K562 (cell line): ENCODE measurements at regions not wholly inside any gene's neighbourhood (a gene's known extent, or its start where the extent isn't known, plus 50 kb on each side); places are given as distances from the start of the nearest gene placed in this dataset.

ENCODE experiments used
- ATAC-seq: fragments of 200-7000 bp; cut with Tn5 transposase; 3 replicates; pipeline ENCODE4 v1.9.1; 2020; ENCODE audit warnings: moderate library complexity
- BruUV-seq: library from RNA; stranded (reverse); fragments of 400-500 nt; replicated peaks from 2 replicates; lab custom pipeline; 2021; lab: Mats Ljungman, UMichigan
- CTCF ChIA-PET: fragments of 300-600 bp; formaldehyde crosslinking; extraction: SDS; loops from one replicate; lab custom pipeline; 2021; ENCODE audit warnings: low intra/inter-chr PET ratio; lab: Yijun Ruan, JAX
- POLR2A ChIA-PET: fragments of 300-600, 350-650 bp; sonication (Branson Sonifier 250); formaldehyde crosslinking; extraction: SDS; loops from one replicate; lab custom pipeline; 2021; ENCODE audit warnings: antibody characterized with exemption, inconsistent platforms; lab: Yijun Ruan, JAX
- DNase-seq, 4 experiments: peaks; one replicate each; pipeline versions ENCODE4 v3.0.0 to v3.0.0-alpha.2; 2011 to 2018; ENCODE audit warnings: low spot score in 3 of 4, mixed read lengths in 3 of 4; ENCODE audit errors: extremely low read depth in 1 of 4
- FAIRE-seq: peaks from 2 replicates; lab custom pipeline; 2011; peaks lifted over from hg19 to GRCh38; lab: Jason Lieb, UNC
- H2AFZ ChIP-seq: 2 replicates; pipeline ENCODE4 v1.6.0; 2011; ENCODE audit warnings: low read depth, low read length, control low read depth, inconsistent platforms
- H3K27ac ChIP-seq: fragments of 200-600 bp; 3 replicates; pipeline ENCODE4 v1.8.0; 2011; ENCODE audit warnings: low read depth, mild to moderate bottlenecking, control low read depth, inconsistent platforms, low read length, moderate library complexity, mixed read lengths; ENCODE audit errors: extremely low read depth
- H3K27me3 ChIP-seq, 2 experiments: fragments of 300-600 bp in 1 of 2; 2 replicates in 1 of 2; 3 replicates in 1 of 2; pipeline versions ENCODE4 v1.6.0 to v1.8.0; 2011; ENCODE audit warnings: inconsistent platforms in 2 of 2, low read length in 2 of 2, mild to moderate bottlenecking in 1 of 2, mixed read lengths in 1 of 2, moderate library complexity in 1 of 2; ENCODE audit not compliant: control insufficient read depth in 2 of 2, insufficient read depth in 2 of 2
- H3K36me3 ChIP-seq: fragments of 300-600 bp; 3 replicates; pipeline ENCODE4 v1.8.0; 2011; ENCODE audit warnings: mild to moderate bottlenecking, low read length, inconsistent platforms; ENCODE audit not compliant: control insufficient read depth, insufficient read depth
- H3K4me1 ChIP-seq, 2 experiments: fragments of 200-600 bp in 1 of 2; replicated peaks in 1 of 2; 2 replicates in 1 of 2; 3 replicates in 1 of 2; pipeline versions ENCODE4 v1.5.1 to v1.8.0; 2011; ENCODE audit warnings: inconsistent platforms in 2 of 2, low read length in 2 of 2, mild to moderate bottlenecking in 1 of 2, mixed read lengths in 1 of 2, moderate library complexity in 1 of 2; ENCODE audit not compliant: control insufficient read depth in 2 of 2, insufficient read depth in 2 of 2
- H3K4me2 ChIP-seq: 2 replicates; pipeline ENCODE4 v1.6.1; 2011; ENCODE audit warnings: low read length, control low read depth, inconsistent platforms, mixed read lengths; ENCODE audit not compliant: insufficient read depth
- H3K4me3 ChIP-seq: fragments of 200-600 bp; sonication (generic), shearing (Covaris generic); 2 replicates; pipeline ENCODE4 v1.5.1; 2016; ENCODE audit warnings: control low read depth, inconsistent platforms
- H3K79me2 ChIP-seq: fragments of 200-600 bp; 3 replicates; pipeline ENCODE4 v1.8.0; 2011; ENCODE audit warnings: low read length, inconsistent platforms; ENCODE audit not compliant: control insufficient read depth, insufficient read depth
- H3K9ac ChIP-seq, 2 experiments: 2 replicates each; pipeline versions ENCODE4 v1.6.0 to v1.6.1; 2011; ENCODE audit warnings: low read depth in 2 of 2, low read length in 2 of 2, control low read depth in 1 of 2, inconsistent platforms in 1 of 2, mild to moderate bottlenecking in 1 of 2, mixed read lengths in 1 of 2; ENCODE audit not compliant: insufficient read depth in 1 of 2
- H3K9me1 ChIP-seq: one replicate; pipeline ENCODE4 v1.6.0; 2011; ENCODE audit warnings: inconsistent platforms, mild to moderate bottlenecking, low read length, moderate library complexity; ENCODE audit not compliant: control insufficient read depth, insufficient read depth
- H3K9me3 ChIP-seq: replicated peaks from 2 replicates; pipeline ENCODE4 v1.5.1; 2011; ENCODE audit warnings: low read depth, low read length, inconsistent platforms; ENCODE audit not compliant: control insufficient read depth, insufficient read depth
- H4K20me1 ChIP-seq: replicated peaks from 2 replicates; pipeline ENCODE4 v1.6.1; 2011; ENCODE audit warnings: low read length, inconsistent platforms, mixed read lengths; ENCODE audit not compliant: control insufficient read depth, insufficient read depth
- CXXC5 ChIP-seq: fragments of 250-450 bp; sonication (Bioruptor Pico); IDR thresholded peaks from 2 replicates; pipeline ENCODE4 v1.8.0; 2022; ENCODE audit warnings: inconsistent platforms, mild to moderate bottlenecking, moderate library complexity
- KDM4B ChIP-seq, 2 experiments: fragments of 450-650 bp in 1 of 2; sonication (generic) in 1 of 2; IDR thresholded peaks; 2 replicates each; pipeline ENCODE4 v1.6.1; 2016 to 2017; ENCODE audit warnings: borderline replicate concordance in 2 of 2, antibody characterized with exemption in 1 of 2, low read depth in 1 of 2, mild to moderate bottlenecking in 1 of 2
- MEIS2 ChIP-seq: fragments of 450-650 bp; IDR thresholded peaks from 2 replicates; pipeline ENCODE4 v1.6.1; 2014; ENCODE audit warnings: mild to moderate bottlenecking; ENCODE audit not compliant: partially characterized antibody
- PHF21A ChIP-seq: fragments of 450-650 bp; IDR thresholded peaks from 2 replicates; pipeline ENCODE4 v1.6.1; 2017; ENCODE audit warnings: low read depth, borderline replicate concordance
- WHSC1 ChIP-seq: IDR thresholded peaks from one replicate; pipeline ENCODE4 v1.6.1; 2012; ENCODE audit warnings: low read length, control low read depth, inconsistent platforms
- WGBS: fragments of 100-300 bp; shearing (Covaris generic); methylation state at CpG from one replicate; pipeline ENCODE4 v1.1.6; 2016; ENCODE audit warnings: low coverage, mixed read lengths; ENCODE audit not compliant: insufficient coverage; ENCODE audit errors: missing lambda C conversion rate; 5-methylcytosine and 5-hydroxymethylcytosine counted together
- in situ Hi-C: fragments of 300-500 bp; cut with MboI; formaldehyde crosslinking; loops from 4 replicates; pipeline ENCODE4 v1.15.0; 2018; ENCODE audit warnings: inconsistent platforms, mixed read lengths
- intact Hi-C: fragments of 100-400 bp; cut with micrococcal nuclease; formaldehyde crosslinking; loops from 2 replicates; pipeline ENCODE4 v1.14.2; 2022
- TF ChIP-seq, protein P1 (sequence below): fragments of 450-650 bp; formaldehyde crosslinking; IDR thresholded peaks from 2 replicates; pipeline ENCODE4 v1.4.0; 2020; ENCODE audit warnings: mild to moderate bottlenecking, mixed read lengths
- TF ChIP-seq, protein P2 (sequence below): fragments of 450-650 bp; formaldehyde crosslinking; IDR thresholded peaks from 2 replicates; pipeline ENCODE4 v1.4.0; 2020; ENCODE audit warnings: mild to moderate bottlenecking, moderate library complexity
- TF ChIP-seq, protein P3 (sequence below), 2 experiments: IDR thresholded peaks in 1 of 2; conservative IDR thresholded peaks in 1 of 2; 2 replicates each; pipeline ENCODE4 v1.6.1; 2016; ENCODE audit warnings: low read depth in 2 of 2, mild to moderate bottlenecking in 1 of 2, missing compliant biosample characterization in 1 of 2, missing genetic modification characterization in 1 of 2, moderate library complexity in 1 of 2

DNA sequence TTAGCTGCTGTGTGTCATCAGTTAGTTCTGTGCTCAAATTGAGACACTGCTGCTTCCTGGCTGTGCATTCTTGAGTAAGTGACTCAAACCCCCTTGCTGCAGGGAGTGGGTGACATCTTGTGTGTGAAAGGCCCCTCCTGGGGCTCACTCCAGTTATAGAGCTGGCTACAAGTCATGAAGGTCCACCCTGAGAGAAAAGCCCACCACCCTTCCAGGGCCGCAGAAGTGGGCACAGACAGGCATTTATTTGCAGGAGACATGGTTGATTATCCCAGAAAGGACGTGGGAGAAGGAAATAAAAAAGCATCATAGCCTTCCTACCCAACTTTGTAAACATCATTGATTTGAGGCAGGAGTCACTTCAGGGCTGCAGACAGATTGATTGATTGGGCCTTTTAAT lies 550.6 kb downstream of the MATN1 start:
- ATAC-seq: no peak
- intact Hi-C loops: no loop called here
- no peaks in the 10 kb centered on the region for H3K9me1 ChIP-seq
- H3K4me3 ChIP-seq: no peak overlapping the region
- no peaks in the 10 kb centered on the region for H3K36me3 ChIP-seq
- no peaks in the 10 kb centered on the region for H3K9me3 ChIP-seq
- ChIA-PET CTCF (no interaction called here), POLR2A (interaction anchor here (0.8 to 1.5 kb wide), 2 partner anchors 19 to 51 kb away, joined by 3 to 6 read pairs; no protein-coding TSS in a partner anchor)
- no peaks in the 10 kb centered on the region for H4K20me1 ChIP-seq
- in situ Hi-C loops: no loop called here
- H2AFZ ChIP-seq: no peak overlapping the region
- WGBS: 9% methylated on average over 2 of the region's 2 CpGs
- TF ChIP-seq CXXC5 (CRISPR knock-in tag): no peak
- TF ChIP-seq MEIS2: peak; percentile 20
- peaks cover 0 to 7% of the 10 kb centered on the region in 2 experiments; a peak in 2 of 5 replicates for H3K27me3 ChIP-seq
- H3K4me2 ChIP-seq: no peak overlapping the region
- no peak for FAIRE-seq
- H3K4me1 ChIP-seq: peaks cover 4 to 5% of the 10 kb centered on the region in 2 experiments; a peak in 4 of 5 replicates
- no peak overlapping the region for H3K27ac ChIP-seq
- no peak for DNase-seq
- no TSS peak for BruUV-seq
- H3K79me2 ChIP-seq: no peaks in the 10 kb centered on the region
- no peak overlapping the region for H3K9ac ChIP-seq

DNA sequence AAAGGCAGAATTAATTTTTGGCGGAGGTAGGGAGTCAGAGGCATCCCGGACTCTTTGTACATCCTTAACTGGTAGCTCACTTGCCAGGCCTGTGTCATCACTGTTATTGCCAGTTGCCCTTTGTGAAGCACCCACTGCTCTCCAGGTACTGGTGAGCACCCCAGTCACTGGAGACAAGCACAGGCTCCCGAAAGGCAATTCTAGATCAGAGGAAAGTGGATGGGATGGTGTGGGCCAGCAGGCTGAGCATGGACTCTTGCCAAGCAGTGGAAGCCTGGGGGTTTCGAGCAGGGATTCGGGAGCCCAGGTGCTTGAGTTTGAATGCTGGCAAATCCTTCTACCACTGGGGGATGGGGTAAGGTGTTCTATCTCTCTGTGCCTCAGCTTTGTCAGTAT lies 551.1 kb downstream of the MATN1 start:
- no peak for FAIRE-seq
- no TSS peak for BruUV-seq
- no peak for ATAC-seq
- CTCF ChIA-PET: no interaction called here
- H3K27ac ChIP-seq: no peak overlapping the region
- no peaks in the 10 kb centered on the region for H3K79me2 ChIP-seq
- H2AFZ ChIP-seq: no peak overlapping the region
- WGBS: 25% methylated on average over 5 of the region's 5 CpGs
- no peaks in the 10 kb centered on the region for H3K36me3 ChIP-seq
- no peaks in the 10 kb centered on the region for H4K20me1 ChIP-seq
- POLR2A ChIA-PET: interaction anchor here (0.8 to 1.5 kb wide), 2 partner anchors 19 to 50 kb away, joined by 3 to 6 read pairs; no protein-coding TSS in a partner anchor
- H3K9me1 ChIP-seq: no peaks in the 10 kb centered on the region
- no peak overlapping the region for H3K4me3 ChIP-seq
- H3K27me3 ChIP-seq: peaks cover 0 to 7% of the 10 kb centered on the region in 2 experiments; a peak in 2 of 5 replicates
- in situ Hi-C loops (no loop called here), intact Hi-C loops (no loop called here)
- no peak overlapping the region for H3K4me2 ChIP-seq
- TF ChIP-seq KDM4B (IDR thresholded peaks at IDR 0.05; ENCODE audit: borderline replicate concordance in 2 of 2, low read depth in 1 of 2) (no peak), WHSC1 (no peak), PHF21A (no peak)
- TF ChIP-seq, protein P1, sequence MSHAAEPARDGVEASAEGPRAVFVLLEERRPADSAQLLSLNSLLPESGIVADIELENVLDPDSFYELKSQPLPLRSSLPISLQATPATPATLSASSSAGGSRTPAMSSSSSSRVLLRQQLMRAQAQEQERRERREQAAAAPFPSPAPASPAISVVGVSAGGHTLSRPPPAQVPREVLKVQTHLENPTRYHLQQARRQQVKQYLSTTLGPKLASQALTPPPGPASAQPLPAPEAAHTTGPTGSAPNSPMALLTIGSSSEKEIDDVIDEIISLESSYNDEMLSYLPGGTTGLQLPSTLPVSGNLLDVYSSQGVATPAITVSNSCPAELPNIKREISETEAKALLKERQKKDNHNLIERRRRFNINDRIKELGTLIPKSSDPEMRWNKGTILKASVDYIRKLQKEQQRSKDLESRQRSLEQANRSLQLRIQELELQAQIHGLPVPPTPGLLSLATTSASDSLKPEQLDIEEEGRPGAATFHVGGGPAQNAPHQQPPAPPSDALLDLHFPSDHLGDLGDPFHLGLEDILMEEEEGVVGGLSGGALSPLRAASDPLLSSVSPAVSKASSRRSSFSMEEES (CRISPR knock-in tag): no peak
- TF ChIP-seq, protein P2, sequence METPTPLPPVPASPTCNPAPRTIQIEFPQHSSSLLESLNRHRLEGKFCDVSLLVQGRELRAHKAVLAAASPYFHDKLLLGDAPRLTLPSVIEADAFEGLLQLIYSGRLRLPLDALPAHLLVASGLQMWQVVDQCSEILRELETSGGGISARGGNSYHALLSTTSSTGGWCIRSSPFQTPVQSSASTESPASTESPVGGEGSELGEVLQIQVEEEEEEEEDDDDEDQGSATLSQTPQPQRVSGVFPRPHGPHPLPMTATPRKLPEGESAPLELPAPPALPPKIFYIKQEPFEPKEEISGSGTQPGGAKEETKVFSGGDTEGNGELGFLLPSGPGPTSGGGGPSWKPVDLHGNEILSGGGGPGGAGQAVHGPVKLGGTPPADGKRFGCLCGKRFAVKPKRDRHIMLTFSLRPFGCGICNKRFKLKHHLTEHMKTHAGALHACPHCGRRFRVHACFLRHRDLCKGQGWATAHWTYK (CRISPR knock-in tag): no peak
- TF ChIP-seq, protein P3, sequence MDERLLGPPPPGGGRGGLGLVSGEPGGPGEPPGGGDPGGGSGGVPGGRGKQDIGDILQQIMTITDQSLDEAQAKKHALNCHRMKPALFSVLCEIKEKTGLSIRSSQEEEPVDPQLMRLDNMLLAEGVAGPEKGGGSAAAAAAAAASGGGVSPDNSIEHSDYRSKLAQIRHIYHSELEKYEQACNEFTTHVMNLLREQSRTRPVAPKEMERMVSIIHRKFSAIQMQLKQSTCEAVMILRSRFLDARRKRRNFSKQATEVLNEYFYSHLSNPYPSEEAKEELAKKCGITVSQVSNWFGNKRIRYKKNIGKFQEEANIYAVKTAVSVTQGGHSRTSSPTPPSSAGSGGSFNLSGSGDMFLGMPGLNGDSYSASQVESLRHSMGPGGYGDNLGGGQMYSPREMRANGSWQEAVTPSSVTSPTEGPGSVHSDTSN (CRISPR knock-in tag; IDR thresholded peaks at IDR 0.05; ENCODE audit: low read depth): no peak
- TF ChIP-seq, protein P3 (tag; conservative IDR thresholded peaks at IDR 0.05; ENCODE audit: low read depth): no peak
- no peak for DNase-seq
- no peak overlapping the region for H3K9ac ChIP-seq
- H3K9me3 ChIP-seq: no peaks in the 10 kb centered on the region
- H3K4me1 ChIP-seq: peaks cover 4 to 5% of the 10 kb centered on the region in 2 experiments; a peak in 4 of 5 replicates
